Stimulated activated CD8-positive, alpha-beta memory T cell treated with anti-CD3 and anti-CD28 coated beads, Interleukin-12 subunit alpha, Interleukin-12 subunit beta, amount 100 ng/mL, for 4 hours (primary cell): ENCODE measurements at regions not wholly inside any gene's neighbourhood (a gene's known extent, or its start where the extent isn't known, plus 50 kb on each side); places are given as distances from the start of the nearest gene placed in this dataset.

Experiments
- DNase-seq: peaks from one replicate; pipeline ENCODE4 v3.0.0-alpha.2; 2020; ENCODE audit warnings: low read depth

- no peak for DNase-seq
Measured at GRCh38 chr6:165913676-165914570, 250.9 kb upstream of the PDE10A start.

DNA sequence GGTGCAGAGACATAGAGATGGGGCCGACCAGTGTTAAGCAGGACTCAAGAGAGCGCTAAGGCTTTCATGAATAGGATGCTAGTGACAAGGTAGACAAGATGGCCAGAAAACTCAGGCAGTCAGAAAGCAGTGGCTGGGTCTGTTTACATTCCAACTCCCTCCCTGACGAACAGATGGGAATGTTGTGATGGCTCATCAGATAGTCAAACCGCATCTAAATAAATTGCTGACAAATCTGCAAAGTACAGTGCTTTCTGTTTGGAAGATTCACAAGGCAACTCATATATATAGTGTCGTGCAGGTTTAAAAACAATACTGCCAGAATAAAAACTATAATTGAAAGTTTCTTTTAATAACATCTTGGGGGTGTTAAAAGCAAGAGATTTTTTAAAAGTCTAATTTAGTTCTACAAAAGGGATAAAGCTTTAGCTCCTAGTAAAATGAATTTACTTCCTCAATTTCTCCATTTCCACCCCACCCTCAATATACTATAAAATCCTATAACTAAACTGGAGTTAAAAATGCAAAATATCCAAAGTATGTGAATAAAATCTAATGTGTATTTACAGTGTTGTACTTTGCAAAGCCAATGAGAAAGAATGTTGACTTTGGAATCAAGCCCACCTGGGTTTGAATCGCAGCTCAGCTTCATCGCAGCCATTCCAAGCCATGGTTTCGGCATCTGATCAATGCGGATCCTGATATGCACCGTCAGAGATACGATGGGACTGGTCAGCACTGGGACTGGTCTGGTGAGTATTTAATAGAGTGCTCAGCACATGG lies 247.3 kb upstream of the PDE10A start:
- no peak for DNase-seq

- no peak for DNase-seq
Measured at GRCh38 chr6:165906736-165907135, 243.7 kb upstream of the PDE10A start.

GRCh38 chr6:165905744-165906143 lies 242.7 kb upstream of the PDE10A start:
- DNase-seq, result no peak

DNA sequence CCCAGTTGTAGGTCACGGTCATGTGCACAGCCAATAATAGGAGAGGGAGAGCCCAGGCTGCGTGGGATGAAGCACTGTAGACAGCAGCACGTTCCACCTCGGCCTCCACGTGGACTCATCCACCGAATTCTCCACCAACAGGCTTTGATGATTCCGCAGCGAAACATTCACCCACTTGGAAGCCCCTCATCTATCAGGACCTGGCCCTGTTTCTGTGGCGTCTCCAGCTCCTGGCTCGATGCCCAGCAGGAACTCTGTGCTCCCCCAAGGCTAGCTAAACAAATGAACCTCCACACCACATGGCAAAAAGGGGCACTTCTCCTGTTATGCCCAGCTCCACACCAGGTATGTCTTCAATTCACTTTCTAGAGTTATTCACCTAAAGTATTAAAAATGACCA lies 237.9 kb upstream of the PDE10A start:
- no peak for DNase-seq

DNA sequence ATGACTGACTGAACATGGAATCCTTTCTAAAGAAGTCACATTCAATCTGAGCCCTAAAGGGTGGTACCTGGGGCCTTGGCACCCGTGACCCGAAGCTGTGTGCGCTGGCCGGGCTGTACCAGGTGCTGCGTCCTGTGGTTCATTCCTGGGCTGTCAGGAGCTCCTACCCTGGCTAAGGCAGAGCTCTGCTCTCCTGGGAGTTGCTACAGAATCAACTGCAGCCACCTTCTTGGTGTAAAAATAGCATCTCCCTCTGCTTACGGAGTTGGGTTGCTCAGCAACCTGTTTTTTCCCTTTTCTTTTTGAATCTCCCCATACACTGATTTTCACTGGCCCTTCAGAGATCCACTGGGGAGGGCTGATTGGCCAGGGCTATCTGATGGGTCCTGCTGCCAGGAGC lies 236.6 kb upstream of the PDE10A start:
- DNase-seq, result no peak

- no peak for DNase-seq
Measured at GRCh38 chr6:165895421-165896165, 232.6 kb upstream of the PDE10A start.

GRCh38 chr6:165894171-165894825 lies 231.3 kb upstream of the PDE10A start:
- no peak for DNase-seq

DNA sequence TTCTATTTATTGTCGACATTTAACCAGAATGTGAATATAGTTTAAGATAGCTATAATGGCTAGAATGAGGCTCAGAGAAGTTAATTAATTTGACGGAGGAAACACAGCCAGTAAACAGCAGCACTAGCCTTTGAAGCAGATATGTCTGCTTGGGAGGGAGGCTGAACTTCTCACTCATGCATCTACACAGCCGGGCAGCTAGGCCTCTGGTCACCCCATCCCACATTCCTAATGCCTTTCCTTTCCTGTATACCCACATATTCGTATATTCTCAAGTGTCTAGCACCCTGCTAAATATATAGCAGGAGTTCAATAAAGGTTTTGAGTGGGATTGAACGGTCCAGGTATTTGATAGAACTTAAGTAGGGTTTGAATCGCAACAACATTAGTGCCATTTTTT lies 230.4 kb upstream of the PDE10A start:
- no peak for DNase-seq

DNA sequence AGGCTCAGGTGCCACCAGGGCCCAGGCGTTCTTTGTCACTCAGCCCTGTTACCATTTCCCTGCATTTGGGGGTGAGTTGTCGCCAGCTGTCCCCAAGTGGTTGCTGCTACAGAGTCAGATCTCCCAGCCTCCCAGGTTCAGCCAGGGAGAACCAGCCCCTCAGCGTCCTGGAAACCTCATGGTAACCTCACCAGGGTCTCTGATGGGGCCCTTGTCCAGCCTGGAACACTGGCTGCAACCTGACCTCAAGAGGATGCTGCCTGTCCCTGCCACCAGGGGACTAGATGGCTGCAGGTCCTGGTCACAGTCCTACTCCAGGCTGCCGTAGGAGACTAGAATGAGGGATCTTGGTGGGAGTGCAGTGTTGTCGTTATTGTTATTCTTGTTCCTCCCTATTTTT lies 228.3 kb upstream of the PDE10A start:
- no peak for DNase-seq

GRCh38 chr6:165890404-165890735 lies 227.3 kb upstream of the PDE10A start:
- no peak for DNase-seq

DNA sequence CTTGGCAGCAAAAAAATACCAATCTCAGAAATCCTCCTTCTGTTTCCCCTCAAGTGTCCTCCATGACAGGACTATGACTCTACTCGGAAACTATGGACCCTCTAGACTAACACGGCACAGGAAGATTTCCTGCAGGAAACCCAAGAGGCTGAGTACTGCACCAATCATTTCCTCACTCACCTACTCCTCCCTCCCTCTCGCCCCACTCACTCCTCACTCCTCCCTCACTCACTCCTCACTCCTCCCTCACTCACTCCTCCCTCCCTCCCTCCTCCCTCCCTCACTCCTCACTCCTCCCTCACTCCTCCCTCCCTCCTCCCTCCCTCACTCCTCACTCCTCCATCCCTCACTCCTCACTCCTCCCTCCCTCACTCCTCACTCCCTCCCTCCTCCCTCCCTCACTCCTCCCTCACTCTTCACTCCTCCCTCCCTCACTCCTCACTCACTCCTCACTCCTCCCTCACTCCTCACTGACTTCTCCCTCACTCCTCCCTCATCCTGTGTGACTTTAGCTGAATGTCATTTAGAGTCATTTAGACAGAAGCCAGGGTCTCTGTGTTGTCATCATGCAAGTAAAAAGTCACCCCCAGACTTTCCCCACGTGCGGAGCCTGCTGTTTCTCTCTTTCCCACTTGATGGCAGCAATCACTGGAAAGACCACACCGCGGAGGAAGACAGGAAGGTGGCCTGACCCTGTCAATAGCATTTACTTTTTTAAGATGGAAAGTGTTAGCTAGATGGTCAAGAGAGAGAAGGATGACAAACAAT lies 226.8 kb upstream of the PDE10A start:
- no peak for DNase-seq

GRCh38 chr6:165886169-165886568 lies 223.1 kb upstream of the PDE10A start:
- DNase-seq, result no peak

GRCh38 chr6:165884813-165885765 lies 222.0 kb upstream of the PDE10A start:
- DNase-seq, result peak; percentile 28

DNA sequence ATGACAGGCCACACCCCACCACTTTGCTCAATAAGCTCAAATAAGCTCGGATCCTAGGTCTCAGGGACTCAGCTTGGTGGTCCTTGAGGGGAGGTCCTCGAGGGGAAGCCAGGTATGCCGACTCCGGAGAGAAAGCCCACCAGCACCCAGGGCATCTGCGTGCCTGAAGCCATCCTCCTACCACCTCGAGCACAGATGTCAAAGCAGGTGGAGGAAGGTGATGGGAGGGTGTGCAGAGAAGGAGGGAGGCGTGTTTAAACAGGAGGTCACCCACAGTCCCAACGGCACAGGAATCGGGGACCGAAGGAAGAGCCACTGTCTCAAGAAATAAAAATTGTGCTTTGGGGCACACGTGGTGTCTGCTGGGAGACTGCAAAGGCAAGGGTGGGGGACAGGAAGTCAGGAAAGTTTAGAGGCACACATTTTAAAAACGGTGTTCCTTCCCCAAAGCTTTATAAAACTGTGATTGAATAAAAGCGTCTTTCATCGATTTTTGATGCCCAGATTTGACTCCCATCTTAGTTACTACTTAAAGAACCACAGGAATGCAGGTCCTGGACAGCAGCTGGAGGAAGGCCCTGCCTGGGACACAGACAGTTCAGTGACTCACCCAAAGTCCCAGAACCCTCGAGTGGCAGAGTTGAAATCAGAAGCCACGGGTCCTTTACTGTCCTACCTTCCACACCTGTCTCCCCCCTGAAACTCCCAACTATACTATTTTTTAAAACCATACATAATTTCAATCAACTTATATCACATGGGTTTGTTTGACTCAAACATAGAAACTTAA lies 221.0 kb upstream of the PDE10A start:
- no peak for DNase-seq

GRCh38 chr6:165881806-165882205 lies 218.8 kb upstream of the PDE10A start:
- no peak for DNase-seq

- no peak for DNase-seq
Measured at GRCh38 chr6:165880686-165881085, 217.6 kb upstream of the PDE10A start.

DNA sequence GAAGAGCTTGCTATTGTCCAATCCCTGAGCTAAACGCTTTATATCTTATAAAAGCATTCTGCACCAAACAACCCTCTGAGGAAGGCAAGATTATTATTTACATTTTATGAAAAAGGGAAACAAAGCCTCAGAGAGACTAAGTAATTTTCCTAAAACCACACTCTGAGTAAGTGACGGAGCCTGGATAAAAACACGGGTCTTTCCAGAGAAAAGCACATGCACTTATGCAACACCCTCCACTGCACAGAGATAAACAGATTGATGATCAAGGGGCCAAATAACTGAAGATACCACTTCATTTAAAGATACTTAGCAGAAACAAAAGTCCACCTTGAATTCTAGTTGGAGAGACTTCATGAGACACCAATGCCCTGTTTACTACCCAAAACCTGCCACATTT lies 214.7 kb upstream of the PDE10A start:
- no peak for DNase-seq

- no peak for DNase-seq
Measured at GRCh38 chr6:165877192-165877591, 214.2 kb upstream of the PDE10A start.
